B cell (primary cell): ENCODE measurements at regions not wholly inside any gene's neighbourhood (a gene's known extent, or its start where the extent isn't known, plus 50 kb on each side); places are given as distances from the start of the nearest gene placed in this dataset.

ENCODE experiments used
- ATAC-seq: fragments of 200-7000 bp; cut with Tn5 transposase; one replicate; pipeline ENCODE4 v1.10.0; 2021; ENCODE audit warnings: low read depth, mild to moderate bottlenecking, moderate number of reproducible peaks, moderate library complexity
- CTCF ChIA-PET: fragments of 350-600 bp; sonication (Branson Sonifier 250); formaldehyde crosslinking; loops from one replicate; lab custom pipeline; 2021; ENCODE audit warnings: antibody characterized with exemption, inconsistent platforms; lab: Charles Lee
- POLR2A ChIA-PET: fragments of 350-600 bp; sonication (Branson Sonifier 250); formaldehyde crosslinking; loops from one replicate; lab custom pipeline; 2021; ENCODE audit warnings: antibody characterized with exemption; lab: Charles Lee
- DNase-seq: peaks from one replicate; pipeline ENCODE4 v3.0.0; 2013
- H2AFZ ChIP-seq: 2 replicates; pipeline ENCODE4 v1.6.1; 2012; ENCODE audit warnings: mild to moderate bottlenecking, low read depth, low read length; ENCODE audit not compliant: insufficient read depth, poor library complexity, severe bottlenecking
- H3K27ac ChIP-seq, 2 donors: 1 replicate in 1 of 2; 2 replicates in 1 of 2; pipeline ENCODE4 v1.5.1; 2012 to 2013; ENCODE audit warnings: low read length in 2 of 2, mild to moderate bottlenecking in 2 of 2, moderate library complexity in 1 of 2
- H3K27me3 ChIP-seq, 4 experiments: fragments of 200-600 bp in 1 of 4; sonication (generic) in 1 of 4; replicated peaks in 1 of 4; 1 replicate in 2 of 4; 2 replicates in 2 of 4; pipeline versions ENCODE4 v1.6.1 to v1.7.0; 2013 to 2016; ENCODE audit warnings: low read length in 3 of 4, mild to moderate bottlenecking in 2 of 4, mixed read lengths in 1 of 4, moderate library complexity in 1 of 4; ENCODE audit not compliant: insufficient read depth in 4 of 4, control insufficient read depth in 3 of 4; ENCODE audit errors: control extremely low read depth in 1 of 4
- H3K36me3 ChIP-seq, 2 experiments: replicated peaks in 1 of 2; 1 replicate in 1 of 2; 2 replicates in 1 of 2; pipeline versions ENCODE4 v1.6.1 to v1.7.1; 2013; ENCODE audit warnings: low read length in 1 of 2; ENCODE audit not compliant: insufficient read depth in 2 of 2, control insufficient read depth in 1 of 2; ENCODE audit errors: control extremely low read depth in 1 of 2, extremely low read depth in 1 of 2
- H3K4me1 ChIP-seq, 2 donors: fragments of 200-600 bp in 1 of 2; sonication (generic) in 1 of 2; 1 replicate in 1 of 2; 2 replicates in 1 of 2; pipeline versions ENCODE4 v1.5.1 to v1.6.1; 2013 to 2017; ENCODE audit warnings: low read length in 2 of 2; ENCODE audit not compliant: control insufficient read depth in 2 of 2, insufficient read depth in 2 of 2
- H3K4me2 ChIP-seq: replicated peaks from 2 replicates; pipeline ENCODE3; 2012; ENCODE audit warnings: mild to moderate bottlenecking, low read depth, low read length; ENCODE audit not compliant: poor library complexity, severe bottlenecking
- H3K4me3 ChIP-seq, 5 experiments: fragments of 200-600 bp in 1 of 5; sonication (generic) in 1 of 5; 1 replicate in 3 of 5; 2 replicates in 2 of 5; pipeline versions ENCODE4 v1.5.1 to v1.7.0; 2011 to 2016; ENCODE audit warnings: low read length in 4 of 5, mild to moderate bottlenecking in 4 of 5, low read depth in 2 of 5, control low read depth in 1 of 5, moderate library complexity in 1 of 5; ENCODE audit not compliant: insufficient read depth in 1 of 5; ENCODE audit errors: control extremely low read depth in 1 of 5, extremely low read depth in 1 of 5
- H3K79me2 ChIP-seq: fragments of 200-600 bp; sonication (generic); one replicate; pipeline ENCODE4 v1.6.0; 2016; ENCODE audit warnings: low read length; ENCODE audit not compliant: control insufficient read depth, insufficient read depth
- H3K9ac ChIP-seq: fragments of 200-600 bp; sonication (generic); 2 replicates; pipeline ENCODE4 v1.6.1; 2017; ENCODE audit warnings: mild to moderate bottlenecking, low read length, moderate library complexity
- H3K9me3 ChIP-seq, 3 donors: one replicate each; pipeline versions ENCODE4 v1.6.1 to v1.7.1; 2013; ENCODE audit warnings: low read length in 2 of 3; ENCODE audit not compliant: control insufficient read depth in 2 of 3, insufficient read depth in 1 of 3; ENCODE audit errors: control extremely low read depth in 1 of 3
- H4K20me1 ChIP-seq: 2 replicates; pipeline ENCODE4 v1.6.0; 2012; ENCODE audit warnings: mild to moderate bottlenecking, low read length; ENCODE audit not compliant: insufficient read depth, control insufficient read depth, poor library complexity, severe bottlenecking
- H3K27ac Mint-ChIP-seq: one replicate; pipeline ENCODE4 v1.8.0; 2021; ENCODE audit warnings: mixed read lengths
- H3K27me3 Mint-ChIP-seq: one replicate; pipeline ENCODE4 v1.8.0; 2021; ENCODE audit warnings: mixed read lengths
- H3K4me1 Mint-ChIP-seq: one replicate; pipeline ENCODE4 v1.8.0; 2021; ENCODE audit warnings: mixed read lengths
- H3K4me3 Mint-ChIP-seq: one replicate; pipeline ENCODE4 v1.8.0; 2021; ENCODE audit warnings: mixed read lengths
- H3K9me3 Mint-ChIP-seq: one replicate; pipeline ENCODE4 v1.8.0; 2022; ENCODE audit warnings: mixed read lengths; ENCODE audit not compliant: insufficient read depth
- EZH2 ChIP-seq: IDR thresholded peaks from 2 replicates; pipeline ENCODE4 v1.6.1; 2012; ENCODE audit warnings: borderline replicate concordance, low read depth, mild to moderate bottlenecking, moderate library complexity, low read length; ENCODE audit not compliant: insufficient read depth, poor library complexity, severe bottlenecking
- WGBS: methylation state at CpG from one replicate; pipeline ENCODE4 v1.1.5; 2013; ENCODE audit warnings: missing lambda C conversion rate; ENCODE audit not compliant: insufficient coverage; 5-methylcytosine and 5-hydroxymethylcytosine counted together
- intact Hi-C: fragments of 100-400 bp; cut with micrococcal nuclease; formaldehyde crosslinking; loops from one replicate; pipeline ENCODE4 v1.10.0; 2022
- TF ChIP-seq, protein P1 (sequence below): fragments of 200-600 bp; IDR thresholded peaks from one replicate; pipeline ENCODE4 v1.8.0; 2022; ENCODE audit warnings: antibody characterized with exemption, mild to moderate bottlenecking

DNA sequence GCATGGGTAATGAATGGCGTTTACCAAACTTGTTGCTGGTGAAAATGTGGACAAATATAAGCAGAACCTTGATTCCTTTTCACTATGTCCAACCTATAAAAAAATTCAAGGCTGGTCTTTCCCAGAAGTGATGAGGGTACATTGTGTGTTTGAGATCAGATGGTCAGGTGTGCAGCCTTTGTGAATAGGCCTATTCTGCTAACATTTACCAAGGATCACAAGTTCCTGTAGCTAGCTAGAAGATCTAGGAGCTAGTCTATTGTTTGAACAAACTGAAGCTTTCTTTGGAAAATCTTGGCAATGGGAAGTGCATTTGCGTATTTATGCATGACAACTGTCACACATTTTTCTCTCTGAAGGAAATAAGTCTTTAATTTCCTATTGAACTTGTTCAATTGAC, 489.6 kb downstream of the KLF5 start:
- Histone ChIP-seq H3K9ac (no peak overlapping the region), H3K79me2 (no peaks in the 10 kb centered on the region), H4K20me1 (no peaks in the 10 kb centered on the region), H3K9me3 (no peaks in the 10 kb centered on the region), H3K27ac (no peak overlapping the region), H3K4me2 (no peak overlapping the region), H3K4me1 (no peaks in the 10 kb centered on the region), H3K4me3 (no peak overlapping the region), H2AFZ (no peak overlapping the region), H3K36me3 (no peaks in the 10 kb centered on the region), H3K27me3 (no peaks in the 10 kb centered on the region)
- H3K9me3 Mint-ChIP-seq, result no peaks in the 10 kb centered on the region
- ATAC-seq (no peak), DNase-seq (no peak)
- ChIA-PET CTCF (interaction anchor here (0.7 kb wide), 1 partner anchor 68 kb away, joined by 4 read pairs; no protein-coding TSS in a partner anchor), POLR2A (no interaction called here)
- H3K27me3 Mint-ChIP-seq, result peaks cover 5% of the 10 kb centered on the region
- intact Hi-C loops, result no loop called here
- no CpG with 5 or more reads among the region's 2 CpGs for WGBS
- no peaks in the 10 kb centered on the region for H3K4me1 Mint-ChIP-seq
- H3K4me3 Mint-ChIP-seq, result no peak overlapping the region
- no peak for TF ChIP-seq EZH2
- no peak overlapping the region for H3K27ac Mint-ChIP-seq

DNA sequence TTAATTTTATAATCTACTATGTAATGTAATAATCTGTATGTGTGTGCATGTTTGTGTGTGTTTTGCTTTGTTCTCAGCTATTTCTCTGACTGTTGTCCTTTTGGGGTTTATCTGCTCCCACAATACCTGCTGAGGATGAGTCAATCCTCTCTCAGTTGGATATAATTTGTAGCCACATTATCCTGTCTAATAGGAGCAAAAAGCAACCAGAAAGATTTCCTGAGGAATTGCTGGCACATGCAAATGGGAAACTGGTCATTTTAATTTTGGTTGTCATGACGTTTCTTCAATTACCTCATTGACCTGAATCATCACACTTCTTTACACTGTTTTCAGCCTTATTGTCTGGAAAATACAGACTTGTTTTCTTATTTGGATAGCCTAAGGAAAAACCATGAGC, 488.4 kb downstream of the KLF5 start:
- no peak overlapping the region for H3K27ac ChIP-seq
- CTCF ChIA-PET, result no interaction called here
- no peaks in the 10 kb centered on the region for H3K4me1 Mint-ChIP-seq
- H4K20me1 ChIP-seq, result no peaks in the 10 kb centered on the region
- H2AFZ ChIP-seq, result no peak overlapping the region
- no peak for DNase-seq
- H3K27me3 Mint-ChIP-seq, result peaks cover 5% of the 10 kb centered on the region
- intact Hi-C loops, result no loop called here
- H3K9me3 Mint-ChIP-seq, result no peaks in the 10 kb centered on the region
- ATAC-seq, result no peak
- no peaks in the 10 kb centered on the region for H3K79me2 ChIP-seq
- POLR2A ChIA-PET, result no interaction called here
- no peak overlapping the region for H3K4me3 ChIP-seq
- no peaks in the 10 kb centered on the region for H3K27me3 ChIP-seq
- H3K4me3 Mint-ChIP-seq, result no peak overlapping the region
- H3K27ac Mint-ChIP-seq, result no peak overlapping the region
- no peaks in the 10 kb centered on the region for H3K9me3 ChIP-seq
- TF ChIP-seq, protein P1, sequence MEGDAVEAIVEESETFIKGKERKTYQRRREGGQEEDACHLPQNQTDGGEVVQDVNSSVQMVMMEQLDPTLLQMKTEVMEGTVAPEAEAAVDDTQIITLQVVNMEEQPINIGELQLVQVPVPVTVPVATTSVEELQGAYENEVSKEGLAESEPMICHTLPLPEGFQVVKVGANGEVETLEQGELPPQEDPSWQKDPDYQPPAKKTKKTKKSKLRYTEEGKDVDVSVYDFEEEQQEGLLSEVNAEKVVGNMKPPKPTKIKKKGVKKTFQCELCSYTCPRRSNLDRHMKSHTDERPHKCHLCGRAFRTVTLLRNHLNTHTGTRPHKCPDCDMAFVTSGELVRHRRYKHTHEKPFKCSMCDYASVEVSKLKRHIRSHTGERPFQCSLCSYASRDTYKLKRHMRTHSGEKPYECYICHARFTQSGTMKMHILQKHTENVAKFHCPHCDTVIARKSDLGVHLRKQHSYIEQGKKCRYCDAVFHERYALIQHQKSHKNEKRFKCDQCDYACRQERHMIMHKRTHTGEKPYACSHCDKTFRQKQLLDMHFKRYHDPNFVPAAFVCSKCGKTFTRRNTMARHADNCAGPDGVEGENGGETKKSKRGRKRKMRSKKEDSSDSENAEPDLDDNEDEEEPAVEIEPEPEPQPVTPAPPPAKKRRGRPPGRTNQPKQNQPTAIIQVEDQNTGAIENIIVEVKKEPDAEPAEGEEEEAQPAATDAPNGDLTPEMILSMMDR, result no peak
- no peak for TF ChIP-seq EZH2
- H3K4me2 ChIP-seq, result no peak overlapping the region
- WGBS, result 80% methylated on average over 1 of the region's 1 CpG
- no peak overlapping the region for H3K9ac ChIP-seq
- H3K36me3 ChIP-seq, result no peaks in the 10 kb centered on the region
- no peaks in the 10 kb centered on the region for H3K4me1 ChIP-seq
